GM19351 (cell line): ENCODE measurements at regions not wholly inside any gene's neighbourhood (a gene's known extent, or its start where the extent isn't known, plus 50 kb on each side); places are given as distances from the start of the nearest gene placed in this dataset.

Experiments used
- ATAC-seq: cut with Tn5 transposase; IDR thresholded peaks from one replicate; pipeline ENCODE4 v1.9.1; 2021; ENCODE audit warnings: mild to moderate bottlenecking, moderate library complexity; ENCODE audit not compliant: unreplicated experiment

GRCh38 chr1:68332041-68332440 is 99.7 kb upstream of the WLS start:
- no peak for ATAC-seq

- no peak for ATAC-seq
Measured at GRCh38 chr1:68331117-68331865, 99.0 kb upstream of the WLS start.

GRCh38 chr1:68330391-68330790 is 98.1 kb upstream of the WLS start:
- ATAC-seq, result no peak

- no peak for ATAC-seq
Measured at GRCh38 chr1:68329096-68329835, 96.9 kb upstream of the WLS start.

GRCh38 chr1:68328490-68328889 is 96.2 kb upstream of the WLS start:
- no peak for ATAC-seq

- ATAC-seq, result no peak
Measured at GRCh38 chr1:68327414-68327813, 95.1 kb upstream of the WLS start.

- ATAC-seq, result no peak
Measured at GRCh38 chr1:68326481-68326880, 94.2 kb upstream of the WLS start.

GRCh38 chr1:68324316-68324715 is 92.0 kb upstream of the WLS start:
- ATAC-seq, result no peak

- no peak for ATAC-seq
Measured at GRCh38 chr1:68322837-68323687, 90.7 kb upstream of the WLS start.

GRCh38 chr1:68322096-68322495 is 89.8 kb upstream of the WLS start:
- no peak for ATAC-seq

- ATAC-seq, result no peak
Measured at GRCh38 chr1:68321084-68321685, 88.9 kb upstream of the WLS start.

- no peak for ATAC-seq
Measured at GRCh38 chr1:68320349-68320748, 88.0 kb upstream of the WLS start.

GRCh38 chr1:68319907-68320306 is 87.6 kb upstream of the WLS start:
- ATAC-seq, result no peak

- no peak for ATAC-seq
Measured at GRCh38 chr1:68317543-68317942, 85.2 kb upstream of the WLS start.

GRCh38 chr1:68314151-68314780 is 81.9 kb upstream of the WLS start:
- ATAC-seq, result no peak

- no peak for ATAC-seq
Measured at GRCh38 chr1:68313735-68314134, 81.4 kb upstream of the WLS start.

- no peak for ATAC-seq
Measured at GRCh38 chr1:68308034-68308433, 75.7 kb upstream of the WLS start.

GRCh38 chr1:68307378-68307787 is 75.1 kb upstream of the WLS start:
- no peak for ATAC-seq

GRCh38 chr1:68301471-68302001 is 69.2 kb upstream of the WLS start:
- ATAC-seq, result no peak

- ATAC-seq, result no peak
Measured at GRCh38 chr1:68294367-68295066, 62.2 kb upstream of the WLS start.
